ENCODE measurements at regions not wholly inside any gene's neighbourhood (a gene's known extent, or its start where the extent isn't known, plus 50 kb on each side); places are given as distances from the start of the nearest gene placed in this dataset.

GRCh38 chr11:62073061-62073460 lies 50.8 kb upstream of the INCENP start:
- H3K4me3 ChIP-seq (ENCODE audit: low read length), result no peak overlapping the region

GRCh38 chr11:62071408-62071807 lies 52.4 kb upstream of the INCENP start:
- H3K27me3 ChIP-seq (ENCODE audit: control insufficient read depth, insufficient read depth, low read length), result no peaks in the 10 kb centered on the region
- no peaks in the 10 kb centered on the region for H3K36me3 ChIP-seq (ENCODE audit: control insufficient read depth, insufficient read depth, low read length)
- no peaks in the 10 kb centered on the region for H3K4me1 ChIP-seq (ENCODE audit: control insufficient read depth, insufficient read depth, low read length)
- no peak overlapping the region for H3K4me3 ChIP-seq (ENCODE audit: low read length)
- no peak overlapping the region for H3K27ac ChIP-seq (ENCODE audit: low read depth, low read length)
- no peak overlapping the region for H3K9ac ChIP-seq (ENCODE audit: low read length)

More at GRCh38 chr11:62073061-62073460, 50.8 kb upstream of the INCENP start:
- H3K4me1 ChIP-seq (ENCODE audit: control insufficient read depth, insufficient read depth, low read length), result no peaks in the 10 kb centered on the region
- H3K27me3 ChIP-seq (ENCODE audit: control insufficient read depth, insufficient read depth, low read length), result no peaks in the 10 kb centered on the region
- no peak overlapping the region for H3K27ac ChIP-seq (ENCODE audit: low read depth, low read length)
- no peaks in the 10 kb centered on the region for H3K36me3 ChIP-seq (ENCODE audit: control insufficient read depth, insufficient read depth, low read length)
- no peak overlapping the region for H3K9ac ChIP-seq (ENCODE audit: low read length)

GRCh38 chr11:62069986-62070919 lies 53.6 kb upstream of the INCENP start:
- H3K4me3 ChIP-seq (ENCODE audit: low read length), result no peak overlapping the region
- H3K4me1 ChIP-seq (ENCODE audit: control insufficient read depth, insufficient read depth, low read length), result no peaks in the 10 kb centered on the region

GRCh38 chr11:62069374-62069773 lies 54.4 kb upstream of the INCENP start:
- Histone ChIP-seq H3K4me3 (ENCODE audit: low read length) (no peak overlapping the region), H3K9ac (ENCODE audit: low read length) (no peak overlapping the region), H3K36me3 (ENCODE audit: control insufficient read depth, insufficient read depth, low read length) (no peaks in the 10 kb centered on the region), H3K27me3 (ENCODE audit: control insufficient read depth, insufficient read depth, low read length) (no peaks in the 10 kb centered on the region), H3K27ac (ENCODE audit: low read depth, low read length) (no peak overlapping the region), H3K4me1 (ENCODE audit: control insufficient read depth, insufficient read depth, low read length) (no peaks in the 10 kb centered on the region)

More at GRCh38 chr11:62069986-62070919, 53.6 kb upstream of the INCENP start:
- Histone ChIP-seq H3K27ac (ENCODE audit: low read depth, low read length) (no peak overlapping the region), H3K9ac (ENCODE audit: low read length) (no peak overlapping the region), H3K36me3 (ENCODE audit: control insufficient read depth, insufficient read depth, low read length) (no peaks in the 10 kb centered on the region), H3K27me3 (ENCODE audit: control insufficient read depth, insufficient read depth, low read length) (no peaks in the 10 kb centered on the region)

GRCh38 chr11:62068730-62069129 lies 55.1 kb upstream of the INCENP start:
- H3K9ac ChIP-seq (ENCODE audit: low read length), result no peak overlapping the region
- H3K36me3 ChIP-seq (ENCODE audit: control insufficient read depth, insufficient read depth, low read length), result no peaks in the 10 kb centered on the region
- no peak overlapping the region for H3K27ac ChIP-seq (ENCODE audit: low read depth, low read length)
- no peaks in the 10 kb centered on the region for H3K4me1 ChIP-seq (ENCODE audit: control insufficient read depth, insufficient read depth, low read length)
- H3K4me3 ChIP-seq (ENCODE audit: low read length), result no peak overlapping the region
- no peaks in the 10 kb centered on the region for H3K27me3 ChIP-seq (ENCODE audit: control insufficient read depth, insufficient read depth, low read length)

GRCh38 chr11:62067741-62068140 lies 56.1 kb upstream of the INCENP start:
- Histone ChIP-seq H3K4me1 (ENCODE audit: control insufficient read depth, insufficient read depth, low read length) (no peaks in the 10 kb centered on the region), H3K27ac (ENCODE audit: low read depth, low read length) (no peak overlapping the region), H3K27me3 (ENCODE audit: control insufficient read depth, insufficient read depth, low read length) (no peaks in the 10 kb centered on the region), H3K36me3 (ENCODE audit: control insufficient read depth, insufficient read depth, low read length) (no peaks in the 10 kb centered on the region), H3K9ac (ENCODE audit: low read length) (no peak overlapping the region), H3K4me3 (ENCODE audit: low read length) (no peak overlapping the region)

GRCh38 chr11:62064221-62064620 lies 59.6 kb upstream of the INCENP start:
- Histone ChIP-seq H3K36me3 (ENCODE audit: control insufficient read depth, insufficient read depth, low read length) (no peaks in the 10 kb centered on the region), H3K9ac (ENCODE audit: low read length) (no peak overlapping the region), H3K4me3 (ENCODE audit: low read length) (no peak overlapping the region), H3K27ac (ENCODE audit: low read depth, low read length) (no peak overlapping the region), H3K4me1 (ENCODE audit: control insufficient read depth, insufficient read depth, low read length) (no peaks in the 10 kb centered on the region), H3K27me3 (ENCODE audit: control insufficient read depth, insufficient read depth, low read length) (no peaks in the 10 kb centered on the region)

- Histone ChIP-seq H3K27me3 (ENCODE audit: control insufficient read depth, insufficient read depth, low read length) (no peaks in the 10 kb centered on the region), H3K9ac (ENCODE audit: low read length) (no peak overlapping the region), H3K27ac (ENCODE audit: low read depth, low read length) (no peak overlapping the region), H3K4me1 (ENCODE audit: control insufficient read depth, insufficient read depth, low read length) (no peaks in the 10 kb centered on the region), H3K4me3 (ENCODE audit: low read length) (no peak overlapping the region), H3K36me3 (ENCODE audit: control insufficient read depth, insufficient read depth, low read length) (no peaks in the 10 kb centered on the region)
These were observed 61.5 kb upstream of the INCENP start for GRCh38 chr11:62062223-62062861.

- Histone ChIP-seq H3K27ac (ENCODE audit: low read depth, low read length) (no peak overlapping the region), H3K27me3 (ENCODE audit: control insufficient read depth, insufficient read depth, low read length) (no peaks in the 10 kb centered on the region), H3K4me3 (ENCODE audit: low read length) (no peak overlapping the region), H3K36me3 (ENCODE audit: control insufficient read depth, insufficient read depth, low read length) (no peaks in the 10 kb centered on the region), H3K4me1 (ENCODE audit: control insufficient read depth, insufficient read depth, low read length) (no peaks in the 10 kb centered on the region), H3K9ac (ENCODE audit: low read length) (no peak overlapping the region)
These were observed 62.2 kb upstream of the INCENP start for GRCh38 chr11:62061356-62062222.

- Histone ChIP-seq H3K27ac (ENCODE audit: low read depth, low read length) (no peak overlapping the region), H3K36me3 (ENCODE audit: control insufficient read depth, insufficient read depth, low read length) (no peaks in the 10 kb centered on the region), H3K9ac (ENCODE audit: low read length) (no peak overlapping the region), H3K4me1 (ENCODE audit: control insufficient read depth, insufficient read depth, low read length) (no peaks in the 10 kb centered on the region), H3K27me3 (ENCODE audit: control insufficient read depth, insufficient read depth, low read length) (no peaks in the 10 kb centered on the region), H3K4me3 (ENCODE audit: low read length) (no peak overlapping the region)
These were observed 66.7 kb upstream of the INCENP start for GRCh38 chr11:62057069-62057468.

GRCh38 chr11:62055970-62056369 lies 67.8 kb upstream of the INCENP start:
- no peak overlapping the region for H3K9ac ChIP-seq (ENCODE audit: low read length)
- no peaks in the 10 kb centered on the region for H3K36me3 ChIP-seq (ENCODE audit: control insufficient read depth, insufficient read depth, low read length)
- no peak overlapping the region for H3K27ac ChIP-seq (ENCODE audit: low read depth, low read length)
- H3K4me1 ChIP-seq (ENCODE audit: control insufficient read depth, insufficient read depth, low read length), result no peaks in the 10 kb centered on the region
- H3K4me3 ChIP-seq (ENCODE audit: low read length), result no peak overlapping the region
- no peaks in the 10 kb centered on the region for H3K27me3 ChIP-seq (ENCODE audit: control insufficient read depth, insufficient read depth, low read length)

GRCh38 chr11:62054484-62055121 lies 69.2 kb upstream of the INCENP start:
- no peak overlapping the region for H3K9ac ChIP-seq (ENCODE audit: low read length)
- no peak overlapping the region for H3K27ac ChIP-seq (ENCODE audit: low read depth, low read length)
- H3K4me3 ChIP-seq (ENCODE audit: low read length), result no peak overlapping the region
- H3K27me3 ChIP-seq (ENCODE audit: control insufficient read depth, insufficient read depth, low read length), result no peaks in the 10 kb centered on the region
- no peaks in the 10 kb centered on the region for H3K36me3 ChIP-seq (ENCODE audit: control insufficient read depth, insufficient read depth, low read length)
- no peaks in the 10 kb centered on the region for H3K4me1 ChIP-seq (ENCODE audit: control insufficient read depth, insufficient read depth, low read length)

Measured in rectal smooth muscle tissue (tissue), 1 donor.